ENCODE measurements at regions not wholly inside any gene's neighbourhood (a gene's known extent, or its start where the extent isn't known, plus 50 kb on each side); places are given as distances from the start of the nearest gene placed in this dataset.
"Not testable (repeated sequence)": the region's sequence is repeated elsewhere in the genome, so short reads cannot be mapped to it uniquely, and the experiment has no call there.

DNA sequence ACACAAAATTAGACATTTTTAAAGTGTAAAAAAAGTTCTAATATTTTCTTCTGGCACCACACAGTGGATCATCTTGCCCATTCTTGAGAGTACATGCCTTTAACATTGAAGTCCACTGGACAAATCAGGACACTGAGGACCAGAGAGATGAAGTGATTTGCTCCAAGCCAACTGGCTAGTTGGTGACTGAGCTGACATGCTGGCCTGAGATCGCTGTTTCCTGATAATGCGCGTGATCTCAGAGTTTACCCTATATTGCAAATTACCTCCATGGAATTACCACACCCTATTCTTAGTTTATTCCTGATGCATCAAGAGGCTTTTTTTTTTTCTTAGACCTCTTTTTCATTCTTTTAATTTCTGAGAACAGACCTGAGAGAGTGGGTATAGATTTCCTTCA lies 432.8 kb downstream of the CD83 start:
- Histone ChIP-seq H3K4me3 (ENCODE audit: low read depth, low read length) (no peak overlapping the region), H3K4me1 (ENCODE audit: control insufficient read depth, insufficient read depth, low read length) (peaks cover 6% of the 10 kb centered on the region), H3K36me3 (ENCODE audit: control insufficient read depth, insufficient read depth, low read length) (no peaks in the 10 kb centered on the region), H3K27ac (ENCODE audit: low read depth, low read length) (no peak overlapping the region), H3K27me3 (ENCODE audit: control insufficient read depth, insufficient read depth, low read length) (no peaks in the 10 kb centered on the region), H3K9me3 (ENCODE audit: control insufficient read depth, insufficient read depth, low read length) (no peaks in the 10 kb centered on the region)
- DNase-seq (ENCODE audit: low read depth in 4 of 6, low spot score in 6 of 6) = no peak
- WGBS (ENCODE audit: insufficient coverage) = 100% methylated on average over 3 of the region's 3 CpGs

DNA sequence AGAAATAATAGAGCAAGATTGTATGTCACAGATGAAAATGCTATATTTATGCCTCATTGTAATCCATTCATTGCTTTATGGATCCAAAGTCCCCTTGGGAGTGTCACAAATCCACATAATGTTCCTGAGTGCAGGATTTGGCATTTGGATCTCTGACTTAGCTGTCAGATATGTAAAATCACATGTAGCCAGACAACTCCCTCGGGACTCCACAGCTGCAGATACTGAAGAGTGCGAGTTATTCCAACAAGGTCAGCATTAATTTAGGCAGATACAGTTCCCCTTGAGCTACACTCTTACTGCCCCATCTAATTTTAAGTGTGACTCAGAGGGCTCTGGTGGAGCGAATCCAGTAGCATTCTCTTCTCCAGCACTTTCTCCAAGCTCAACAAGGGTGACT lies 433.2 kb downstream of the CD83 start:
- 75% methylated on average over 3 of the region's 3 CpGs for WGBS (ENCODE audit: insufficient coverage)
- peak in 1 of 6 donors; percentile 50 for DNase-seq (ENCODE audit: low read depth in 4 of 6, low spot score in 6 of 6)
- H3K4me3 ChIP-seq (ENCODE audit: low read depth, low read length) = no peak overlapping the region
- H3K27me3 ChIP-seq (ENCODE audit: control insufficient read depth, insufficient read depth, low read length) = no peaks in the 10 kb centered on the region
- peaks cover 6% of the 10 kb centered on the region for H3K4me1 ChIP-seq (ENCODE audit: control insufficient read depth, insufficient read depth, low read length)
- H3K27ac ChIP-seq (ENCODE audit: low read depth, low read length) = no peak overlapping the region
- H3K9me3 ChIP-seq (ENCODE audit: control insufficient read depth, insufficient read depth, low read length) = no peaks in the 10 kb centered on the region
- H3K36me3 ChIP-seq (ENCODE audit: control insufficient read depth, insufficient read depth, low read length) = no peaks in the 10 kb centered on the region

DNA sequence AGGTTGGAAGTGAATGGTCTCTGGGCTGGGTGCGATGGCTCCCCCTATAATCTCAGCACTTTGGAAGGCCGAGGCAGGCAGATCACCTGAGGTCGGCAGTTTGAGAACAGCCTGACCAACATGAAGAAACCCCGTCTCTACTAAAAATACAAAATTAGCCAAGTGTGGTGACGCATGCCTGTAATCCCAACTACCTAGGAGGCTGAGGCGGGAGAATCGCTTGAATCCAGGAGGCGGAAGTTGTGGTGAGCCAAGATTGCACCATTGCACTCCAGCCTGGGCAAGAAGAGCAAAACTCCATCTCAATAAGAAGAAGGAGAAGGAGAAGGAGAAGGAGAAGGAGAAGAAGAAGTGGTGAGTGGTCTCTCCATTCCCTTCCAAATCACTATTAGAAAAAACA lies 434.0 kb downstream of the CD83 start:
- not testable (repeated sequence) for H3K4me3 ChIP-seq (ENCODE audit: low read depth, low read length); H3K4me1 ChIP-seq (ENCODE audit: control insufficient read depth, insufficient read depth, low read length); H3K9me3 ChIP-seq (ENCODE audit: control insufficient read depth, insufficient read depth, low read length); H3K36me3 ChIP-seq (ENCODE audit: control insufficient read depth, insufficient read depth, low read length); H3K27ac ChIP-seq (ENCODE audit: low read depth, low read length); DNase-seq (ENCODE audit: low read depth in 4 of 6, low spot score in 6 of 6); H3K27me3 ChIP-seq (ENCODE audit: control insufficient read depth, insufficient read depth, low read length)
- WGBS (ENCODE audit: insufficient coverage) = 97% methylated on average over 5 of the region's 8 CpGs

GRCh38 chr6:14552891-14553290 lies 435.3 kb downstream of the CD83 start:
- Histone ChIP-seq H3K9me3 (ENCODE audit: control insufficient read depth, insufficient read depth, low read length) (no peaks in the 10 kb centered on the region), H3K4me3 (ENCODE audit: low read depth, low read length) (no peak overlapping the region), H3K27ac (ENCODE audit: low read depth, low read length) (no peak overlapping the region), H3K4me1 (ENCODE audit: control insufficient read depth, insufficient read depth, low read length) (peaks cover 6% of the 10 kb centered on the region), H3K27me3 (ENCODE audit: control insufficient read depth, insufficient read depth, low read length) (no peaks in the 10 kb centered on the region), H3K36me3 (ENCODE audit: control insufficient read depth, insufficient read depth, low read length) (no peaks in the 10 kb centered on the region)
- no peak for DNase-seq (ENCODE audit: low read depth in 4 of 6, low spot score in 6 of 6)
- WGBS (ENCODE audit: insufficient coverage) = 96% methylated on average over 3 of the region's 5 CpGs

GRCh38 chr6:14553515-14553914 lies 435.9 kb downstream of the CD83 start:
- H3K4me1 ChIP-seq (ENCODE audit: control insufficient read depth, insufficient read depth, low read length) = peaks cover 6% of the 10 kb centered on the region
- WGBS (ENCODE audit: insufficient coverage) = 100% methylated on average over 1 of the region's 8 CpGs
- H3K27ac ChIP-seq (ENCODE audit: low read depth, low read length) = no peak overlapping the region
- no peak overlapping the region for H3K4me3 ChIP-seq (ENCODE audit: low read depth, low read length)
- no peaks in the 10 kb centered on the region for H3K36me3 ChIP-seq (ENCODE audit: control insufficient read depth, insufficient read depth, low read length)
- no peaks in the 10 kb centered on the region for H3K27me3 ChIP-seq (ENCODE audit: control insufficient read depth, insufficient read depth, low read length)
- no peak for DNase-seq (ENCODE audit: low read depth in 4 of 6, low spot score in 6 of 6)
- no peaks in the 10 kb centered on the region for H3K9me3 ChIP-seq (ENCODE audit: control insufficient read depth, insufficient read depth, low read length)

DNA sequence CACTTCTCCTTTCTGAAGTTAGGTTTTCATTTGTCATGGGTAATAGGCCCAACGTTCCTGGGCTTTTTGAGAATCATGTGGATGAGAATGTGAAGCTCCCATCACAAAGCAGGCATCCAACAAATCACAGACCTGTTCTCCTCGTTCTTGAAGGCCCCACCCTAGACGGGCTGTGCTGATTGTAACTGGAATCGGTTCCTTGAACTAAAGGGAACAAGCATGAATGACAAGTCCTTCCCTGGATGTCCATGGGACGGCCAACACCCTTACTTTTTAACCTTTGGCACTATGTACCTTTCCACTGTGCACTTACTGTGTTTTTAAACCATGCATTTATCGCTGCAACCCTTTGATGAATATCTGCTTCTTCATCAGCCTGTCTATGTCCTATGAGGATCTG lies 438.2 kb downstream of the CD83 start:
- H3K4me1 ChIP-seq (ENCODE audit: control insufficient read depth, insufficient read depth, low read length) = no peaks in the 10 kb centered on the region
- H3K36me3 ChIP-seq (ENCODE audit: control insufficient read depth, insufficient read depth, low read length) = no peaks in the 10 kb centered on the region
- H3K9me3 ChIP-seq (ENCODE audit: control insufficient read depth, insufficient read depth, low read length) = no peaks in the 10 kb centered on the region
- WGBS (ENCODE audit: insufficient coverage) = 84% methylated on average over 5 of the region's 6 CpGs
- no peak overlapping the region for H3K27ac ChIP-seq (ENCODE audit: low read depth, low read length)
- no peak overlapping the region for H3K4me3 ChIP-seq (ENCODE audit: low read depth, low read length)
- H3K27me3 ChIP-seq (ENCODE audit: control insufficient read depth, insufficient read depth, low read length) = no peaks in the 10 kb centered on the region
- DNase-seq (ENCODE audit: low read depth in 4 of 6, low spot score in 6 of 6) = no peak

- H3K36me3 ChIP-seq (ENCODE audit: control insufficient read depth, insufficient read depth, low read length) = no peaks in the 10 kb centered on the region
- no peak overlapping the region for H3K4me3 ChIP-seq (ENCODE audit: low read depth, low read length)
- WGBS (ENCODE audit: insufficient coverage) = 37% methylated on average over 2 of the region's 3 CpGs
- H3K4me1 ChIP-seq (ENCODE audit: control insufficient read depth, insufficient read depth, low read length) = no peaks in the 10 kb centered on the region
- H3K9me3 ChIP-seq (ENCODE audit: control insufficient read depth, insufficient read depth, low read length) = no peaks in the 10 kb centered on the region
- DNase-seq (ENCODE audit: low read depth in 4 of 6, low spot score in 6 of 6) = no peak
- H3K27ac ChIP-seq (ENCODE audit: low read depth, low read length) = no peak overlapping the region
- H3K27me3 ChIP-seq (ENCODE audit: control insufficient read depth, insufficient read depth, low read length) = no peaks in the 10 kb centered on the region
Measured at GRCh38 chr6:14559746-14560536, 442.4 kb downstream of the CD83 start.

GRCh38 chr6:14561563-14561962 lies 444.0 kb downstream of the CD83 start:
- H3K36me3 ChIP-seq (ENCODE audit: control insufficient read depth, insufficient read depth, low read length); H3K4me3 ChIP-seq (ENCODE audit: low read depth, low read length); H3K27ac ChIP-seq (ENCODE audit: low read depth, low read length); H3K4me1 ChIP-seq (ENCODE audit: control insufficient read depth, insufficient read depth, low read length); DNase-seq (ENCODE audit: low read depth in 4 of 6, low spot score in 6 of 6); H3K9me3 ChIP-seq (ENCODE audit: control insufficient read depth, insufficient read depth, low read length); H3K27me3 ChIP-seq (ENCODE audit: control insufficient read depth, insufficient read depth, low read length): not testable (repeated sequence)
- no CpG with 5 or more reads among the region's 3 CpGs for WGBS (ENCODE audit: insufficient coverage)

GRCh38 chr6:14567842-14568241 lies 450.3 kb downstream of the CD83 start:
- DNase-seq (ENCODE audit: low read depth in 4 of 6, low spot score in 6 of 6) = no peak
- no peak overlapping the region for H3K4me3 ChIP-seq (ENCODE audit: low read depth, low read length)
- H3K4me1 ChIP-seq (ENCODE audit: control insufficient read depth, insufficient read depth, low read length) = no peaks in the 10 kb centered on the region
- no peaks in the 10 kb centered on the region for H3K27me3 ChIP-seq (ENCODE audit: control insufficient read depth, insufficient read depth, low read length)
- H3K27ac ChIP-seq (ENCODE audit: low read depth, low read length) = no peak overlapping the region
- no CpG with 5 or more reads among the region's 1 CpG for WGBS (ENCODE audit: insufficient coverage)
- H3K9me3 ChIP-seq (ENCODE audit: control insufficient read depth, insufficient read depth, low read length) = no peaks in the 10 kb centered on the region
- H3K36me3 ChIP-seq (ENCODE audit: control insufficient read depth, insufficient read depth, low read length) = no peaks in the 10 kb centered on the region

GRCh38 chr6:14569394-14569793 lies 451.8 kb downstream of the CD83 start:
- 80% methylated on average over 1 of the region's 1 CpG for WGBS (ENCODE audit: insufficient coverage)
- no peaks in the 10 kb centered on the region for H3K36me3 ChIP-seq (ENCODE audit: control insufficient read depth, insufficient read depth, low read length)
- no peak overlapping the region for H3K4me3 ChIP-seq (ENCODE audit: low read depth, low read length)
- H3K9me3 ChIP-seq (ENCODE audit: control insufficient read depth, insufficient read depth, low read length) = no peaks in the 10 kb centered on the region
- peaks cover 3% of the 10 kb centered on the region for H3K4me1 ChIP-seq (ENCODE audit: control insufficient read depth, insufficient read depth, low read length)
- no peaks in the 10 kb centered on the region for H3K27me3 ChIP-seq (ENCODE audit: control insufficient read depth, insufficient read depth, low read length)
- no peak for DNase-seq (ENCODE audit: low read depth in 4 of 6, low spot score in 6 of 6)
- no peak overlapping the region for H3K27ac ChIP-seq (ENCODE audit: low read depth, low read length)
